GM23248 (cell line): ENCODE measurements at regions not wholly inside any gene's neighbourhood (a gene's known extent, or its start where the extent isn't known, plus 50 kb on each side); places are given as distances from the start of the nearest gene placed in this dataset.

ENCODE experiments used
- DNase-seq: peaks from one replicate; pipeline ENCODE4 v3.0.0-alpha.2; 2015
- H2AFZ ChIP-seq: fragments of 200-600 bp; sonication (generic); 2 replicates; pipeline ENCODE4 v1.6.1; 2016; ENCODE audit warnings: antibody characterized with exemption
- H3F3A ChIP-seq: fragments of 200-600 bp; sonication (generic); 2 replicates; pipeline ENCODE4 v1.6.1; 2016; ENCODE audit warnings: mild to moderate bottlenecking, antibody characterized with exemption, mixed run types; ENCODE audit not compliant: insufficient read depth
- H3K27ac ChIP-seq: fragments of 200-600 bp; sonication (generic); 2 replicates; pipeline ENCODE4 v1.5.1; 2016; ENCODE audit warnings: mild to moderate bottlenecking
- H3K27me3 ChIP-seq: fragments of 200-600 bp; sonication (generic); replicated peaks from 2 replicates; pipeline ENCODE4 v1.6.1; 2016; ENCODE audit warnings: mild to moderate bottlenecking; ENCODE audit not compliant: insufficient read depth
- H3K36me3 ChIP-seq: fragments of 200-600 bp; sonication (generic); 2 replicates; pipeline ENCODE4 v1.6.1; 2016; ENCODE audit warnings: low read depth, mild to moderate bottlenecking
- H3K4me1 ChIP-seq: fragments of 200-600 bp; sonication (generic); 2 replicates; pipeline ENCODE4 v1.6.1; 2016; ENCODE audit warnings: mild to moderate bottlenecking; ENCODE audit not compliant: insufficient read depth
- H3K4me2 ChIP-seq: fragments of 200-600 bp; sonication (generic); one replicate; pipeline ENCODE4 v1.6.1; 2016; ENCODE audit warnings: mild to moderate bottlenecking; ENCODE audit not compliant: unreplicated experiment
- H3K4me3 ChIP-seq: fragments of 200-600 bp; sonication (generic); 2 replicates; pipeline ENCODE4 v1.5.1; 2016; ENCODE audit warnings: mild to moderate bottlenecking
- H3K79me2 ChIP-seq: fragments of 200-600 bp; sonication (generic); 2 replicates; pipeline ENCODE4 v1.6.1; 2016; ENCODE audit warnings: mild to moderate bottlenecking; ENCODE audit not compliant: insufficient read depth
- H3K9ac ChIP-seq: fragments of 200-600 bp; sonication (generic); 2 replicates; pipeline ENCODE4 v1.6.1; 2016; ENCODE audit warnings: mild to moderate bottlenecking
- H3K9me2 ChIP-seq: fragments of 200-600 bp; sonication (generic); 2 replicates; pipeline ENCODE4 v1.6.1; 2016; ENCODE audit warnings: mixed run types, mild to moderate bottlenecking, moderate library complexity; ENCODE audit not compliant: insufficient read depth
- H3K9me3 ChIP-seq: fragments of 200-600 bp; sonication (generic); one replicate; pipeline ENCODE4 v1.6.1; 2017; ENCODE audit warnings: low read depth
- H4K20me1 ChIP-seq: fragments of 200-600 bp; sonication (generic); 2 replicates; pipeline ENCODE4 v1.6.0; 2016; ENCODE audit not compliant: insufficient read depth
- EZH2 ChIP-seq: fragments of 200-600 bp; sonication (generic); IDR thresholded peaks from 2 replicates; pipeline ENCODE4 v1.6.1; 2018; ENCODE audit warnings: antibody characterized with exemption, mild to moderate bottlenecking; ENCODE audit not compliant: insufficient read depth, poor library complexity, severe bottlenecking
- EZH2phosphoT487 ChIP-seq: fragments of 200-600 bp; sonication (generic); IDR thresholded peaks from 2 replicates; pipeline ENCODE4 v1.6.1; 2018; ENCODE audit warnings: antibody characterized with exemption, moderate library complexity, mild to moderate bottlenecking, low read depth; ENCODE audit not compliant: insufficient read depth
- WGBS, 2 experiments: methylation state at CpG; one replicate each; pipeline ENCODE4 v1.1.6; 2015 to 2017; ENCODE audit warnings: low lambda C conversion rate in 2 of 2, low coverage in 1 of 2; ENCODE audit errors: missing lambda C conversion rate in 2 of 2; 5-methylcytosine and 5-hydroxymethylcytosine counted together
- in situ Hi-C: fragments of 300-500 bp; cut with MboI; formaldehyde crosslinking; loops from 2 replicates; pipeline ENCODE4 v1.15.0; 2020

- TF ChIP-seq EZH2 (no peak), EZH2phosphoT487 (no peak)
- Histone ChIP-seq H3K4me1 (peaks cover 7% of the 10 kb centered on the region), H2AFZ (no peak overlapping the region), H3K27me3 (no peaks in the 10 kb centered on the region), H3K9me2 (no peaks in the 10 kb centered on the region), H3K9me3 (no peaks in the 10 kb centered on the region), H3K9ac (no peak overlapping the region), H3K27ac (no peak overlapping the region), H3K4me2 (no peak overlapping the region), H3F3A (no peaks in the 10 kb centered on the region), H3K79me2 (no peaks in the 10 kb centered on the region), H3K36me3 (no peaks in the 10 kb centered on the region), H4K20me1 (no peaks in the 10 kb centered on the region), H3K4me3 (no peak overlapping the region)
- no peak for DNase-seq
- WGBS, 2 experiments = 96 to 100% methylated on average over 2 of the region's 2 CpGs
- in situ Hi-C loops = no loop called here
Measured at GRCh38 chr19:31147234-31147633, 202.0 kb downstream of the TSHZ3 start.

- no peaks in the 10 kb centered on the region for H3K79me2 ChIP-seq
- no peak for TF ChIP-seq EZH2phosphoT487
- TF ChIP-seq EZH2 = no peak
- peaks cover 9% of the 10 kb centered on the region for H3K4me1 ChIP-seq
- H3K36me3 ChIP-seq = no peaks in the 10 kb centered on the region
- no peak overlapping the region for H3K4me3 ChIP-seq
- in situ Hi-C loops = no loop called here
- H3K9me2 ChIP-seq = no peaks in the 10 kb centered on the region
- H3F3A ChIP-seq = peaks cover 3% of the 10 kb centered on the region; the same call in 1 of the 2 replicates
- H4K20me1 ChIP-seq = no peaks in the 10 kb centered on the region
- peak; percentile 72 for DNase-seq
- WGBS, 2 experiments = 80 to 83% methylated on average over 16 of the region's 16 CpGs
- no peak overlapping the region for H3K4me2 ChIP-seq
- no peaks in the 10 kb centered on the region for H3K9me3 ChIP-seq
- 0 out of 2 replicates have a peak overlapping the region, but pooled peaks have one; percentile 28 for H2AFZ ChIP-seq
- H3K27me3 ChIP-seq = no peaks in the 10 kb centered on the region
- no peak overlapping the region for H3K27ac ChIP-seq
- H3K9ac ChIP-seq = no peak overlapping the region
Measured at GRCh38 chr19:31146546-31147183, 202.6 kb downstream of the TSHZ3 start.

- Histone ChIP-seq H3K27ac (no peak overlapping the region), H3K9ac (no peak overlapping the region), H3K9me3 (no peaks in the 10 kb centered on the region), H3K36me3 (no peaks in the 10 kb centered on the region), H4K20me1 (no peaks in the 10 kb centered on the region), H2AFZ (0 out of 2 replicates have a peak overlapping the region, but pooled peaks have one; percentile 28), H3K9me2 (no peaks in the 10 kb centered on the region), H3F3A (peaks cover 10% of the 10 kb centered on the region), H3K79me2 (no peaks in the 10 kb centered on the region), H3K27me3 (no peaks in the 10 kb centered on the region), H3K4me2 (no peak overlapping the region), H3K4me3 (no peak overlapping the region), H3K4me1 (peaks cover 15% of the 10 kb centered on the region)
- no peak for TF ChIP-seq EZH2
- no peak for TF ChIP-seq EZH2phosphoT487
- in situ Hi-C loops = no loop called here
- no peak for DNase-seq
- 39 to 42% methylated on average over 13 of the region's 13 CpGs for WGBS, 2 experiments
Measured at GRCh38 chr19:31146015-31146414, 203.2 kb downstream of the TSHZ3 start.

GRCh38 chr19:31145007-31145406 lies 204.2 kb downstream of the TSHZ3 start:
- no peak for DNase-seq
- Histone ChIP-seq H4K20me1 (no peaks in the 10 kb centered on the region), H3K27me3 (no peaks in the 10 kb centered on the region), H3K27ac (no peak overlapping the region), H3K36me3 (no peaks in the 10 kb centered on the region), H2AFZ (no peak overlapping the region), H3K9ac (no peak overlapping the region), H3K4me3 (no peak overlapping the region), H3K79me2 (no peaks in the 10 kb centered on the region), H3K9me2 (no peaks in the 10 kb centered on the region), H3K9me3 (no peaks in the 10 kb centered on the region), H3K4me1 (peaks cover 21% of the 10 kb centered on the region), H3F3A (peaks cover 18% of the 10 kb centered on the region), H3K4me2 (no peak overlapping the region)
- in situ Hi-C loops = no loop called here
- WGBS, 2 experiments = 97% methylated on average over 7 of the region's 7 CpGs
- TF ChIP-seq EZH2phosphoT487 (no peak), EZH2 (no peak)
